Activated naive CD4-positive, alpha-beta T cell treated with anti-CD3 and anti-CD28 coated beads for 36 hours (primary cell): ENCODE measurements at regions not wholly inside any gene's neighbourhood (a gene's known extent, or its start where the extent isn't known, plus 50 kb on each side); places are given as distances from the start of the nearest gene placed in this dataset.
"Not testable (repeated sequence)": the region's sequence is repeated elsewhere in the genome, so short reads cannot be mapped to it uniquely, and the experiment has no call there.

Experiments used
- CTCF ChIA-PET: fragments of 350-600 bp; sonication (Branson Sonifier 250); formaldehyde crosslinking; loops from one replicate; lab custom pipeline; 2021; ENCODE audit warnings: antibody characterized with exemption; lab: Charles Lee
- DNase-seq: peaks from one replicate; pipeline ENCODE4 v3.0.0-alpha.2; 2020
- H3K27ac Mint-ChIP-seq: one replicate; pipeline ENCODE4 v1.8.0; 2021; ENCODE audit warnings: mild to moderate bottlenecking, mixed read lengths
- H3K27me3 Mint-ChIP-seq: one replicate; pipeline ENCODE4 v1.8.0; 2021; ENCODE audit warnings: low read depth, mixed read lengths
- H3K36me3 Mint-ChIP-seq: one replicate; pipeline ENCODE4 v1.8.0; 2021; ENCODE audit warnings: low read depth, mixed read lengths
- H3K4me1 Mint-ChIP-seq: one replicate; pipeline ENCODE4 v1.8.0; 2021; ENCODE audit warnings: low read depth, mixed read lengths
- H3K4me3 Mint-ChIP-seq: one replicate; pipeline ENCODE4 v1.8.0; 2021; ENCODE audit warnings: mild to moderate bottlenecking, moderate library complexity, mixed read lengths
- H3K9me3 Mint-ChIP-seq: one replicate; pipeline ENCODE4 v1.8.0; 2021; ENCODE audit warnings: mixed read lengths
- intact Hi-C: fragments of 100-400 bp; cut with micrococcal nuclease; formaldehyde crosslinking; loops from one replicate; pipeline ENCODE4 v1.15.1; 2023

GRCh38 chr4:158353541-158354304 is 143.4 kb downstream of the TMEM144 start:
- no peak for DNase-seq
- no peaks in the 10 kb centered on the region for H3K4me1 Mint-ChIP-seq
- CTCF ChIA-PET, result no interaction called here
- H3K4me3 Mint-ChIP-seq, result no peak overlapping the region
- H3K27me3 Mint-ChIP-seq, result no peaks in the 10 kb centered on the region
- H3K27ac Mint-ChIP-seq, result no peak overlapping the region
- H3K36me3 Mint-ChIP-seq, result no peaks in the 10 kb centered on the region
- H3K9me3 Mint-ChIP-seq, result peaks cover 5% of the 10 kb centered on the region
- intact Hi-C loops, result no loop called here

GRCh38 chr4:158356301-158356700 is 146.0 kb downstream of the TMEM144 start:
- Mint-ChIP-seq H3K4me1 (no peaks in the 10 kb centered on the region), H3K9me3 (peaks cover 5% of the 10 kb centered on the region), H3K4me3 (no peak overlapping the region), H3K36me3 (no peaks in the 10 kb centered on the region), H3K27ac (no peak overlapping the region), H3K27me3 (no peaks in the 10 kb centered on the region)
- intact Hi-C loops, result no loop called here
- CTCF ChIA-PET, result no interaction called here
- DNase-seq, result no peak

- H3K36me3 Mint-ChIP-seq, H3K27ac Mint-ChIP-seq, H3K4me3 Mint-ChIP-seq, intact Hi-C loops, CTCF ChIA-PET, DNase-seq, H3K4me1 Mint-ChIP-seq, H3K27me3 Mint-ChIP-seq: not testable (repeated sequence)
- H3K9me3 Mint-ChIP-seq, result peaks cover 16% of the 10 kb centered on the region
These were observed 153.7 kb upstream of the RXFP1 start for GRCh38 chr4:158367932-158368441.

GRCh38 chr4:158371158-158371557 is 150.5 kb upstream of the RXFP1 start:
- no peak overlapping the region for H3K27ac Mint-ChIP-seq

GRCh38 chr4:158374318-158374717 is 147.4 kb upstream of the RXFP1 start:
- Mint-ChIP-seq H3K4me3 (no peak overlapping the region), H3K4me1 (no peaks in the 10 kb centered on the region), H3K9me3 (no peaks in the 10 kb centered on the region), H3K27me3 (peaks cover 2% of the 10 kb centered on the region), H3K27ac (no peak overlapping the region), H3K36me3 (no peaks in the 10 kb centered on the region)
- intact Hi-C loops, result no loop called here
- DNase-seq, result no peak
- CTCF ChIA-PET, result no interaction called here

More at GRCh38 chr4:158371158-158371557, 150.5 kb upstream of the RXFP1 start:
- no peaks in the 10 kb centered on the region for H3K36me3 Mint-ChIP-seq
- CTCF ChIA-PET, result no interaction called here
- H3K4me1 Mint-ChIP-seq, result no peaks in the 10 kb centered on the region
- DNase-seq, result no peak
- intact Hi-C loops, result no loop called here
- H3K9me3 Mint-ChIP-seq, result no peaks in the 10 kb centered on the region
- H3K27me3 Mint-ChIP-seq, result peaks cover 2% of the 10 kb centered on the region
- no peak overlapping the region for H3K4me3 Mint-ChIP-seq

GRCh38 chr4:158376106-158376840 is 145.4 kb upstream of the RXFP1 start:
- Mint-ChIP-seq H3K4me3 (no peak overlapping the region), H3K4me1 (no peaks in the 10 kb centered on the region), H3K27me3 (peaks cover 2% of the 10 kb centered on the region), H3K36me3 (no peaks in the 10 kb centered on the region), H3K9me3 (no peaks in the 10 kb centered on the region), H3K27ac (no peak overlapping the region)
- intact Hi-C loops, result no loop called here
- DNase-seq, result no peak
- CTCF ChIA-PET, result no interaction called here

- H3K4me3 Mint-ChIP-seq, result no peak overlapping the region
- H3K4me1 Mint-ChIP-seq, result no peaks in the 10 kb centered on the region
- no peaks in the 10 kb centered on the region for H3K9me3 Mint-ChIP-seq
- H3K27ac Mint-ChIP-seq, result no peak overlapping the region
- intact Hi-C loops, result no loop called here
- CTCF ChIA-PET, result no interaction called here
- no peaks in the 10 kb centered on the region for H3K27me3 Mint-ChIP-seq
- no peak for DNase-seq
- H3K36me3 Mint-ChIP-seq, result no peaks in the 10 kb centered on the region
These were observed 137.3 kb upstream of the RXFP1 start for GRCh38 chr4:158384414-158384813.

- Mint-ChIP-seq H3K4me3 (no peak overlapping the region), H3K27ac (no peak overlapping the region), H3K4me1 (no peaks in the 10 kb centered on the region), H3K27me3 (peaks cover 2% of the 10 kb centered on the region), H3K36me3 (no peaks in the 10 kb centered on the region), H3K9me3 (peaks cover 3% of the 10 kb centered on the region)
- intact Hi-C loops, result no loop called here
- CTCF ChIA-PET, result no interaction called here
- no peak for DNase-seq
These were observed 126.3 kb upstream of the RXFP1 start for GRCh38 chr4:158395343-158395742.

- peaks cover 2% of the 10 kb centered on the region for H3K27me3 Mint-ChIP-seq
- peaks cover 3% of the 10 kb centered on the region for H3K9me3 Mint-ChIP-seq
- H3K4me1 Mint-ChIP-seq, result no peaks in the 10 kb centered on the region
- no peak for DNase-seq
- CTCF ChIA-PET, result no interaction called here
- intact Hi-C loops, result no loop called here
- H3K4me3 Mint-ChIP-seq, result no peak overlapping the region
- H3K36me3 Mint-ChIP-seq, result no peaks in the 10 kb centered on the region
- no peak overlapping the region for H3K27ac Mint-ChIP-seq
These were observed 125.8 kb upstream of the RXFP1 start for GRCh38 chr4:158395889-158396288.

- H3K4me3 Mint-ChIP-seq, result no peak overlapping the region
- H3K36me3 Mint-ChIP-seq, result no peaks in the 10 kb centered on the region
- H3K4me1 Mint-ChIP-seq, result no peaks in the 10 kb centered on the region
- peaks cover 2% of the 10 kb centered on the region for H3K27me3 Mint-ChIP-seq
- no peak overlapping the region for H3K27ac Mint-ChIP-seq
- no peaks in the 10 kb centered on the region for H3K9me3 Mint-ChIP-seq
- DNase-seq, result no peak
- CTCF ChIA-PET, result no interaction called here
- intact Hi-C loops, result no loop called here
These were observed 123.9 kb upstream of the RXFP1 start for GRCh38 chr4:158397781-158398180.

GRCh38 chr4:158407961-158408360 is 113.7 kb upstream of the RXFP1 start:
- CTCF ChIA-PET, H3K27ac Mint-ChIP-seq, H3K36me3 Mint-ChIP-seq, intact Hi-C loops, H3K4me1 Mint-ChIP-seq, DNase-seq, H3K4me3 Mint-ChIP-seq, H3K9me3 Mint-ChIP-seq, H3K27me3 Mint-ChIP-seq: not testable (repeated sequence)

- CTCF ChIA-PET, result no interaction called here
- DNase-seq, result no peak
- Mint-ChIP-seq H3K4me1 (no peaks in the 10 kb centered on the region), H3K36me3 (no peaks in the 10 kb centered on the region), H3K27ac (no peak overlapping the region), H3K9me3 (no peaks in the 10 kb centered on the region), H3K27me3 (no peaks in the 10 kb centered on the region), H3K4me3 (no peak overlapping the region)
- intact Hi-C loops, result loop anchor here (10.0 kb wide), 1 partner anchor 215 kb away; no protein-coding TSS in a partner anchor
These were observed 111.4 kb upstream of the RXFP1 start for GRCh38 chr4:158410272-158410671.
